GM21526 (cell line): ENCODE measurements at regions not wholly inside any gene's neighbourhood (a gene's known extent, or its start where the extent isn't known, plus 50 kb on each side); places are given as distances from the start of the nearest gene placed in this dataset.
"Not testable (repeated sequence)": the region's sequence is repeated elsewhere in the genome, so short reads cannot be mapped to it uniquely, and the experiment has no call there.

Experiments
- ATAC-seq: cut with Tn5 transposase; IDR thresholded peaks from one replicate; pipeline ENCODE4 v1.9.1; 2021; ENCODE audit warnings: moderate library complexity; ENCODE audit not compliant: unreplicated experiment, low FRiP score

DNA sequence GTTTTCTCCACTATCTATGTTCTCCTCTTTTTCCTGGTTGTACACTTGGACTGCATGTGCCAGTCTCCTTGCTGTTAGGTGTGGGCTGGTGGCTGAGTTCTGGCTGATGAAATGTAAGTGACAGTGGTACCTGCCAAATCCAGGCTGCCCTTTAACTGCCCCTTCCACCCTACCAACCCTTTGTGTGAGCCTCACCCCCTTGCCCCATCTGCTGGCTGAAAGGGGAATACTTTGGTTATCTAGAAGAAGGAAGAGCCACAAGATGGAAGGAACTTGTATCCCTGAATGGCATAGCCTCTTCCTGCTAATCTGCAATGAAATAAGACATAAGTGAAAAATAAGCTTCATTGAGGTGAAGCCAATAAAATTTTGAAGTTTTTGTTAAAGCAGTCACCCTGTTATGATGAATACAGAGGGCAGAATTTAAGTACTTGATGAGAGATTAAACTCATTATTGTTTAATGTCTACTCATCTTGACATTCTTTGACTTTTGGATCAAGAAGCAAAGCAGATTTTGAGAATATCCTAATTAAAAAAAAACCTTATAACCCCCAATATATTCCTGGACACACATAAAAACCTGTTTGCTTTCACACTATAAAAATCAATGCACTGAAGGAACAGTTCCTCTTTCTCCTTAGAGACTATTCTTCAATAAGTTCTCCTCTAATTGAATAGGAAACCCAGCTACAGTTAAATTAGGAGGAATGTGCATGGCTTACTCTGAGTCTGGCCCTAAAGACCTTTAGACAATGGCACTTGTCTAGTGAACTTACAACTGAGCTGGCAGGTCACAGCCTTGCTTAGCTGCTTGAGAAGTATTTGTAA is 262.6 kb upstream of the BTG1 start:
- ATAC-seq, result no peak

DNA sequence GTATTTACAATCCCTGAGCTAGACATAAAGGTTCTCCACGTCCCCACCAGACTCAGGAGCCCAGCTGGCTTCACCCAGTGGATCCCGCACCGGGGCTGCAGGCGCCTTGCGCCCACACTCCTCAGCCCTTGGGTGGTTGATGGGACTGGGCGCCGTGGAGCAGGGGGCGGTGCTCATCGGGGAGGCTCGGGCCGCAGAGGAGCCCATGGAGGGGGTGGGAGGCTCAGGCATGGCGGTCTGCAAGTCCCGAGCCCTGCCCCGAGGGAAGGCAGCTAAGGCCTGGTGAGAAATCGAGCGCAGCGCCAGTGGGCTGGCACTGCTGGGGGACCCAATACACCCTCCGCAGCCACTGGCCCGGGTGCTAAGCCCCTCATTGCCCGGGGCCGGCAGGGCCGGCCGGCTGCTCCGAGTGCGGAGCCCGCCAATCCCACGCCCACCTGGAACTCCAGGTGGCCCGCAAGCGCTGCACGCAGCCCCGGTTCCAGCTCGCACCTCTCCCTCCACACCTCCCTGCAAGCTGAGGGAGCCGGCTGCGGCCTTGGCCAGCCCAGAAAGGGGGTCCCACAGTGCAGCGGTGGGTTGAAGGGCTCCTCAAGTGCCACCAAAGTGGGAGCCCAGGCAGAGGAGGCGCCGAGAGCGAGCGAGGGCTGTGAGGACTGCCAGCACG is 260.9 kb upstream of the BTG1 start:
- not testable (repeated sequence) for ATAC-seq

DNA sequence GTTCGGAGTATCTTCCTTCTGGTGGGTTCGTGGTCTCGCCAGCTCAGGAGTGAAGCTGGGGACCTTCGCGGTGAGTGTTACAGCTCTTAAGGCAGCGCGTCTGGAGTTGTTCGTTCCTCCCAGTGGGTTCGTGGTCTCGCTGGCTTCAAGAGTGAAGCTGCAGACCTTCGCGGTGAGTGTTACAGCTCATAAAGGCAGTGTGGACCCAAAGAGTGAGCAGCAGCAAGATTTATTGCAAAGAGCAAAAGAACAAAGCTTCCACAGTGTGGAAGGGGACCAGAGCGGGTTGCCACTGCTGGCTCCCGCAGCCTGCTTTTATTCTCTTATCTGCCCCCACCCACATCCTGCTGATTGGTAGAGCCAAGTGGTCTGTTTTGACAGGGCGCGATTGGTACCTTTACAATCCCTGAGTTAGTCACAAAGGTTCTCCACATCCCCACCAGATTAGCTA is 260.2 kb upstream of the BTG1 start:
- ATAC-seq, result not testable (repeated sequence)

DNA sequence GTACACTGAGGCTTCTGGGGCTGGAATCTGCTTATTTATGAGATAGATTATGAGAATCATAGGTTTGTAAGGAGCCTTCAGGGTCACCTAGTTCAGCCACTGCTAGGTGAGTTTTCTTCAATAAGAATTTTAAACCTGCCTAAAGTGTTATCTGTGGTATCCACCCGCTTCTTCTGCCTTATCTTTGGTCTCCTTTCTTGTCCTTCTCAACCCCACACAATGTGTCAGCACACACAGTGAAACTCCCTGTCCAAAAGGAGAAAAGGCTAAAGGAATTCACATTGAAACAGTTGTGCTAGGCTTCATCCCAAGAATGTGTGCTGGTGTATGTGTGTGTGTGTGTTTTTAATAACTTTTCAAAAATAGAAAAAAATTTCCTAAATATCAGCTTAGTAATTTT is 259.3 kb upstream of the BTG1 start:
- ATAC-seq, result no peak

DNA sequence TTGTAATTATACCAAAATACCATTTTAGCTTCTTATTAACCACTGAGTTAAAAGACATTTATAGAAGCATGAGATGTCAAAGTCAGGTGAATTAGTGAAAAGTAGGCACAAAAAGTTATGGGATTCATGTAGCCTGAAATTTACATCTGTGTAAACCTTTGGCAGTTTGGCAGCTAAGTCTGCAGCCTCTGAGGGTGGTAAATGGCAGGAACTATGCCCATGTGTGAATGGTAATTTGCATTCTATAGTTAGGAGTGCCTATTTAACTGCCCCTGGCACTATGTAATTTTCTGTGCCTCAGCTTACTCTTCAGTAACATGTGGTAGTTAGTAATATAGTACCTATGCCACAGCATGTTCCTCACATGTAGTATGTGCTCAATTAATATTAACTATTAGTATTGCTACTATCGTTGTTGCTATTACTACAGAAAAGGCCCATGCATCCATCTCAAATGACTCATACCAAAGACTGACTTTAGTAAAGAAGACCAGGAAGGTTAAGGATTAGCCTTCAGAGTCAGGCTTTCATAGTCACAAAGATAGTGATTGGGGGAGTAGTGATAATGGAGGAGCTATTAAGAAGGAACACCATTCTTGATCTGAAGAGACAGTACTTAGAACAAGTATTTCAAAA is 258.7 kb upstream of the BTG1 start:
- ATAC-seq, result no peak

DNA sequence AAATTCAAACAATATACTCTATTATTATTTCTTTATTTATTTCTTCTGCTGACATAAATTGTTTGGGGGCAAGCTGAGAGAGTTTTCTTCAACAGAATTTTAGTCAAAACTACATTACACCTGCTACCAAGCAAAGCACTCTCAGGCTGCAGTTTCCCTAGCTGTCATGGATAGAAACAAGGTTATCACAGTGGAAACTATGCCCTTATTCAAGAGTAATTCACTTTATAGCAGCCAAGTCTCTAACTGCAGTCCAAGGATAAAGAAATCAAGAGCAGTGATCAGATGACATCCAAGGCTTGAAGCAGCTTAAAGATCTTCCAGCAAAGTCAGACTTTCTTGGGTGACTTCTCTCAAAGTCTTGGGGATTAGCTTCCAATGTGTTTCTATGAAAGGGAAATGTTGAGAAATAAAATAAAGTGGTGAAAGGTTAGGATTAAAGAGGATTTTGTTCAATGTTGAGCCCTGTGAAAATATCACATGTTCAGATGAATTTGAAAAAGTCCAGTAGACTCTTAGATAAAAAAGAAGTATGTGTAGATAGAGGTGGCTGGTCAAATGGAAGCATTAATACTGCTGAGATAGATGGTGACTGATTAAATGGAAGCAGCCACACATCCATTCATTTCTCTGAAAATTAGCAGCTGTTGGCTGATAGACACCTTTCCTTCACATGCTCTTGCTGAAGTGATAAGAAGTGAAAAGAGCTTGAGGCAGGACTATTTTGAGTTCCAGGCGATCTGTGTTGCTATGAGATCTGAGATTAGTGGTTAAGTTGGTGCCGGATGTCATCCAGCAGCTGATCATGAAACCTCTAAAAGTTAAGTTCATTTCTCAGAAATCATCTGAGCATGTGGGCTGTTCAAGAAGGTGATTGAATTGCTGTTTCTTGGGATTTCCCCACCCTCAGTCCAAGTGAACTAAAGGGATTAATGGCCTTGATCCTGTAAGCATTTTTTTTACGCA is 257.8 kb upstream of the BTG1 start:
- peak; percentile 83 for ATAC-seq

DNA sequence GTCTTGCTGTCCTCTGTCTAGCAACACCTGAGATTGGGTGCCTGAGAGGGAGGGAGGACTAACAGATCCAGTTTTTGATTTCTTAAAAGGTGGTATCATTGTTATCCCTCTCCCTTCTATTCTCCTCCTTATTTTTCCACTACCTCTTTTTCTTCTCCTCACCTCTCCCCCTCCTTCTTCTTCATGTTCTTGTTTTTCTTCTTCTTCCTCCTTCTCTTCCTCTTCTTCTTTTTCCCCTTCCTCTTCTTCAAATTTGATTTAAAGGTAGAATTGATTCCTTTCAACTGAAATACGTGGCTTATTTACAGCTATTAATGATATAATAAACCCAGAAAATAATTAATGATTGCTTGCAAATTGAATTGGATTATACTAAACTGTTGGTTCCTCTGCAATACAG is 256.8 kb upstream of the BTG1 start:
- ATAC-seq, result no peak

DNA sequence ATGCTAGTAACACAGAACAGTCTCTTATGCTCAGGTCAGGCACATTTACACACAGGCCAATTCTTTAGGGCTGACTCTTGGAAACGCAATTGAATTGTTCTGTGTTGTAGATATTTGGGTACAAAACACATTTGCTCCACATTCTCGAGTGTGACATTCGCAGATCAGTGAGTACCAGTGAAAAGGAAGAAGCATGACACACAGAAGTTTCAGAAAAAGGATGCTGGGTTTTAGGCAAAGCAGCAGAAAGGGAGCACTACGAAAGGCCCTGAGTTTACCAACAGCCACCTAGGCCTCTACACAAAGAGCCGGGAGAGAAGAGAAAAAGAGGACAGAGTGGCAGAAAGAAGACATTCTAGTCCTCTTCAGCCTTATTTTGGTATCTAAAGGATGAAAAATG is 254.4 kb upstream of the BTG1 start:
- ATAC-seq, result no peak

DNA sequence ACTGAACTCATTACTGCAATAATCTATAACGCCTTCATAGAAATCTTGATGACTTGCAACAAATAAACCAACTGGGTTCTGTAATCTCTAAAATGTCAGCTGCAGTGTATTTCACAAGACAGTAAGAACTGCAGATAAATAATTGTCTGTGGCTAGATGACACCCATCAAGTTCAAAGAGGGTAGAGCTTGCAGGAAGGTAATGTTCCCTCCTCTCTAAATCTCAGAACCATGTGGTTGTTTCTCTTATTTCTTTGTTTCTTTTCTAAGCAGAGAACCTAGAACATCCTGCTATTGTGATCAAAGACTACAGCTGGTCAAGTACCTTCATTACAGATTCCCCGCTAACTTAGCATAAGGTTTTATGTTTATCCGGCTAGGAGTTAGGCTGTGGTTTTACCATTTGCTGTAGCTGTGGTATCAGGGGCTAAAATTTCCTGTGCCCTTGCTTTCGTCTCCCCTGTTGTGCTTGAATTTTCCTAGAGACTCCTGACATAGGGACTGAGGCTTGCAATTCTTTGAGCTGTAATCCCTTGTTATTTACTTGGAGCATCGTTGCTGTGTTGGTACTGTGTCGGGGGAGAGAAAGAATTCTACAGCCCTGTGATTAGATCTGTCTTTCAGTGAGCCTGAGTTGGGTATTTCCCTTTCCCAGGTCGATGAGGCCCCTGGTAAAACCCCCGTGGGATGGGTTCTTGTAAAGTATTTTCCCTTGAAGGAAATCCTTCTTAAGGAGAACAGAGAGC is 253.1 kb upstream of the BTG1 start:
- no peak for ATAC-seq

DNA sequence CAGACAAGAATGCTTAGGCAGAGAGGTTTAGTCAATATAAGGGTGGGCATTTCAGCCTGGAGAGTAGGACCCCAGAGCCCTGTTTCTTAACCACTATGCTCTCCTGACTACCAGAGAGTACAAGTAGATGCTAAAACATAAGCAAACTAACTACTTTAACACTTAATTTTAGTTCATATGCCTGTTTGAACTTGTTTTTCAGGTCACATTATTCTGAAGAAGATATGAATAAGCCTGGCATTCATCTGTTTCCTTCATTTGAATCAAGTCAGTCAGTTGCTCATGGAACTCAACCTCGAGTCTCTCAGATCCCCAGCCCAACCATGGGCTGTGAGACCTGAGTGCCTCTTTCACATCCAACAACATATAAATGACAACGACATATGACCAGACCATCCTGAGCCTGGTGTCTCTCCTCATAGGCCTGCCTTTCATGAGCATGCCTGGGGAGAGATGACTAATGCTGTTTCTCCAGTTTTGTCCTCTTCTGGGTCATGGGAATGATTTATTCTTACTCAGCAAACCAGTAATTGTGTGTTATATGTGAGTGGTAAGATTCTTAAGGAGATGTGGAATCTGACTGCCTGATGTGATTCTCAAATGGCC is 251.1 kb upstream of the BTG1 start:
- ATAC-seq, result no peak

DNA sequence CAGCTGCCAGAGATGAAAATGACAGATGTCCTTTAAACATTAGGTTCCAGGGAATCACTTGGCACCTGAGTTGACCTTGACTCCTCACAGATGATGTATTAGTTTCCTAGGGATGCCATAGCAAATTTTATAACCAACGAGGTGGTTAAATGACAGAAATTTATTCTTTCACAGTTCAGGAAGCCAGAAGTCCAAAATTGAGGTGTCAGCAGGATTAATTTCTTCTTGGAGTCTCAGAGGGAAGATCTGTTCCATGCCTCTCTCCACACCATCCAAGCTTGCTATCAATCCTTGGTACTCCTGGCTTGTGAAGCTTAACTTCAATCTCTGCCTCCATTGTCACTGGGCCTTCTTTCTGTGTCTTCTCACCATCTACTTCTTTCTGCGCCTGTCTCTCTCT is 249.7 kb upstream of the BTG1 start:
- ATAC-seq, result no peak

DNA sequence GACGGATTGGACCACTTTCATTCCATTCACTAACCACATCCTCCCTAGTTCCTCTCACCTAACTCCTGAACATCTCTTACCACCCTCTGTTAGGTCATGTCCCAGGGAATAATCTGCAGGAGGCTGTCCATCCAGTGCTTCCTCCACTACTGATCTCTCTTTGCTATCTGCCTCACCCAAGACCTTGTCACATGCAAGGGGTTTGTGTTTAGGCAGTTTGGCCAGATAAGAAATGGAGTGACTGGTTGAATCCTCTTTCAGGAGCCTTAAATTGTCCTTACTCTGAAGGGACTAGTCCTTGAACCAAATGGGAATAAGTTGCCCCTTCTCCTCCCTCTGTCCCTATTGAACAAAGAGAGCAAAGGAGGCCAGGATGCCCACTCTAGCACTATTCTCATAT is 249.2 kb upstream of the BTG1 start:
- no peak for ATAC-seq

DNA sequence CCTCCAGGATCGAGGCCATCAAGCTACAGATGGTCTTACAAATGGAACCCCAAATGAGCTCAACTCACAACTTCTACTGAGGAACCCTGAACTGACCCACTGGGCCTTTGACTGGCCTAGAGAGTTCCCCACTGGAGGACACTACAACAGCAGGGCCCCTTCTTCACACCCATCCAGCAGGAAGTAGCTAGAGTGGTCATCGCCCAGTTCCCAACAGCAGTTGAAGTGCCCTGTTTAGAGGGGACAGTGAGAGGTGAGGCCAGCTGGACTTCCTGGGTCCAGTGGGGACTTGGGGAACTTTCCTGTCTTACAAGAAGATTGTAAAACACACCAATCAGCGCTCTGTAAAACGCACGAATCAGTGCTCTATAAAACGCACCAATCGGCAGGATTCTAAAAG is 247.9 kb upstream of the BTG1 start:
- no peak for ATAC-seq

DNA sequence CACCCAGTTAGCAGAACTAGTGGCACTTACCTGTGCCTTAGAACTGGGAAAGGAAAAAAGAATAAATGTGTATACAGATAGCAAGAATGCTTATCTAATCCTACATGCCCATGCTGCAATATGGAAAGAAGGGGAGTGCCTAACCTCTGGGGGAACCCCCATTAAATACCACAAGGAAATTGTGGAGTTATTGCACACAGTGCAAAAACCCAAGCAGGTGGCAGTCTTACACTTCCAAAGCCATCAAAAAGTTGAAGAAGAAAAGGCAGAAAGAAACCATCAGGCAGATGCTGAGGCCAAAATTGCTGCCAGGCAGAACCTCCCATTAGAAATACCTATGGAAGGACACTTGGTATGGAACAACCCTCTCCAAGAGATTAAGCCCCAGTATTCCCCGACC is 246.1 kb upstream of the BTG1 start:
- not testable (repeated sequence) for ATAC-seq

DNA sequence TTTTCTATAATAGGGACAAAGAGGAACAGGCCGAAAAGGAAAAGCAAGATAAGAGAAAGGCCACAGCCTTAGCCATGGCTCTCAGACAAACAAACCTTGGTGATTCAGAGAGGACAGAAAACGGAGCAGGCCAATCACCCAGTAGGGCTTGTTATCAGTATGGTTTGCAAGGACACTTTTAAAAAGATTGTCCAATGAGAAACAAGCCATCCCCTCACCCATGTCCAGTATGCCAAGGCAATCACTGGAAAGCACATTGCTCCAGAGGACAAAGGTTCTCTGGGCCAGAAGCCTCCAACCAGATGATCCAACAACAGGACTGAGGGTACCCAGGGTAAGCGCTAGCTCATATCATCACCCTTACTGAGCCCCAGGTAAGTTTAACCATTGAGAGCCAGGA is 243.8 kb upstream of the BTG1 start:
- ATAC-seq, result no peak

DNA sequence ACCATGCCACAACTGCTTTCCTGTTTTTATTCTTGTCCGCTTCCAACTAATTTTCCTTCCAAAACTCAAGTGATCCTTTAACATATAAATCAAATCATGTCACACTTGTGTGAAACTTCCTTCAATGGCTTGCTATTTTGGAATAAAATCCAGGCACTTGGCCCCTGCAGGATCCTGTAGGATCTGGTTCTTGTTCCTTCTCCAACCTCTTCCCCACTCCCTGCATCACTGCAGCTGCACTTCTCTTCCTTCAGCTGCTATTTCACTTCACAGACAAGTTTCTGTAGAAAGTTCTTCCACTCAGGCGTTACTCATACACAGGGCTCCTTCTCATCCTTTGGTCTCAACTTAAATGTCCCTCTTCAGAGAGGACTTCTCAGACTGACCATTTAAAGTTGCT is 239.7 kb upstream of the BTG1 start:
- no peak for ATAC-seq

DNA sequence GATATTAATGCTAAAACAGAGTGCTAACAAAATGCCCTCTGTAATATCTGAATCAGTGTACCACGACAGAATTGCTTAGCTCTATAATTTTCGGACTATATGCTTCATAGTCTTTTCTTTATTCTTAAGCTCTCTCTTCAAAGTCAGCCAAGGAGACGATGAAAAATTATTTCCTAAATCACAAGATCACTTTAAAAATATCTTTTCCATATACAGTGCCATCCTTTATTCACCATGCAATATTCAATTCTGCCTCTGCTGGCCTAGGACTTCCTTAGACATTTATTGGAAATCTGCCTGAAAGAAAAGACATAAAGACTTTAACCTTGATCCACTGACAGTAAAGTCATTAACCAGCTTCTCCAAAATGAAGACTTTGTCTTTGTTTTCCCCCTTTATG is 238.9 kb upstream of the BTG1 start:
- ATAC-seq, result no peak

DNA sequence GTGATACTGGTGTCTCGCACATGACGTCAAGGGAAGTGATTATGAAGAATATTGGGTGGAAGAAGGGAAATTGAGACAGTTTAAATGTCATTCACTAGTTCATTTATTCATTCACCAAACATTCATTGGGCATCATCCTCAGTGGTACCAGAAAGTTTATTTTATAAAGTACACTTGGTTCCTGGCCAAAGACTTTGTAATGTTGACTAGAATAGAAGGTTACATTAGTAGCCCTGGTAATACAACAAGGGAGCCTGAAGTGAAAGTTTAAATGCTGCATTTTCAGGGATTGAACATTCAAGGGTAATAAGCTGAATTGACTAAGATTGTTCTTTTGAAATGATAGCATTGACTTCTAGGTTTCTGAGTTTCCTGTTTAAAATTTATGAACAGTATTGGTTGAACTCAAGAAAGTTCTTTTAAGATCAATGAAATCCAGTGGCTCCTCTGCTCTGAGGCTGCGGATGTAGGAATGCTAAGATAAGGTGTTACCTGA is 236.8 kb upstream of the BTG1 start:
- ATAC-seq, result no peak

DNA sequence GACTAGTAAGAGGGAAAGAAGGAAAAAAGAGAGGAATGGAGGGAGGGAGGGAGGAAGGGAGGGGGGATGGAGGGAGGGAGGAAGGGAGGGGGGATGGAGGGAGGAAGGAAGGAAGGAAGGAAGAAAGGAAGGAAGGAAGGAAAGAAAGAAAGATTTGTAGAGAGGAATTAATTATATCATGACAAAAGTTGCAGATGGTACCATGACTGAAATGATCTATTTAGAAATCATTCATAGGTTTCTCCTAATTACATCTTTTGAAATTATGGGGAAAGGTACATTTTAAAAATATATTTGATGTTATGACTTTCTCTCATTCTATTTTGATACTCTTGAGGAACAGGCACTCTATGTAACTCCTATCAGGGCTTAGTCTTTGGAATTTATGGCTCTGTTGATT is 236.2 kb upstream of the BTG1 start:
- no peak for ATAC-seq
